Kidney (tissue), 13 donors: ENCODE measurements at regions not wholly inside any gene's neighbourhood (a gene's known extent, or its start where the extent isn't known, plus 50 kb on each side); places are given as distances from the start of the nearest gene placed in this dataset.

Source experiments
- DNase-seq, 5 donors: peaks; one replicate each; pipeline ENCODE4 v3.0.0-alpha.2; 2013 to 2020
- FAIRE-seq: peaks from 2 replicates; lab custom pipeline; 2012; peaks lifted over from hg19 to GRCh38; lab: Jason Lieb, UNC
- H3K27ac ChIP-seq, 2 donors: one replicate each; pipeline ENCODE4 v1.7.0; 2013; ENCODE audit warnings: low read depth in 2 of 2, low read length in 2 of 2, inconsistent platforms in 1 of 2
- H3K27me3 ChIP-seq: one replicate; pipeline ENCODE4 v1.7.1; 2013; ENCODE audit warnings: low read length, inconsistent platforms; ENCODE audit not compliant: control insufficient read depth, insufficient read depth
- H3K36me3 ChIP-seq, 3 donors: one replicate each; pipeline versions ENCODE4 v1.7.0 to v1.7.1; 2013; ENCODE audit warnings: low read length in 3 of 3, control low read depth in 1 of 3, inconsistent platforms in 1 of 3; ENCODE audit not compliant: insufficient read depth in 3 of 3, control insufficient read depth in 2 of 3
- H3K4me1 ChIP-seq, 3 donors: one replicate each; pipeline versions ENCODE4 v1.7.0 to v1.7.1; 2013; ENCODE audit warnings: low read length in 3 of 3, inconsistent platforms in 1 of 3, low read depth in 1 of 3; ENCODE audit not compliant: control insufficient read depth in 2 of 3, insufficient read depth in 2 of 3
- H3K4me3 ChIP-seq, 3 donors: one replicate each; pipeline versions ENCODE4 v1.7.0 to v1.8.1; 2013; ENCODE audit warnings: low read length in 3 of 3, control low read depth in 1 of 3, inconsistent platforms in 1 of 3
- H3K9ac ChIP-seq, 3 donors: one replicate each; pipeline versions ENCODE4 v1.7.0 to v1.7.1; 2013; ENCODE audit warnings: low read length in 3 of 3, control low read depth in 1 of 3, inconsistent platforms in 1 of 3
- H3K9me3 ChIP-seq, 3 donors: one replicate each; pipeline versions ENCODE4 v1.7.0 to v1.7.1; 2013; ENCODE audit warnings: low read length in 3 of 3, control low read depth in 1 of 3, inconsistent platforms in 1 of 3; ENCODE audit not compliant: control insufficient read depth in 2 of 3, insufficient read depth in 1 of 3
- intact Hi-C: fragments of 100-400 bp; cut with DNase I; formaldehyde crosslinking; loops from one replicate; pipeline ENCODE4 v1.11.1; 2022
- TF ChIP-seq, protein P1 (sequence below): IDR thresholded peaks from 3 replicates; pipeline ENCODE4 v1.5.1; 2012; ENCODE audit warnings: mild to moderate bottlenecking, moderate library complexity, borderline replicate concordance; ENCODE audit not compliant: insufficient read depth; ENCODE audit errors: extremely low read depth
- donor health status: control.
- donor health status: control.
- donor health status: control.
- donor health status: control.
- donor health status: control.
- donor health status: DM: yes; HTN: yes; CAD: no.
- donor health status: Normal renal cell carcinoma (clear cell type).

DNA sequence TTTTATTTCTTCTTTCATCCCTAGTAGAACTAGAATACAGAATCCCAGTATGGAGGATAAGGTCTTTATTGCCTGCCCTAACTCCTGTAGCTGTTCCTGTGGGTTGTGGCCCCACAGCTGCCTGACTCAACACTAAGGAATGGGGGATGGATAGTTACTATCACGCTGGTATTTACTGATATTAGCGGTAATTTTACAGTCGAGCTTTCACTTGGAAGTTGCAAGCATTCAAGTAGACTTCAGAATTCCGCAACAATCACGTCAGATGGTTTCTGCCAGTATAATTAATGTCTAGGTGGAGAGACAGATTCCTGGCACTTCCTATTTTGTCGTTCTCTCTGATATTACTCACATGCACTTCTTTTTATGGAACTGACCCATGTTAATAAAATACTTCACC, 489.8 kb downstream of the PABPC4L start:
- no peak for FAIRE-seq
- H3K4me3 ChIP-seq = no peak overlapping the region

DNA sequence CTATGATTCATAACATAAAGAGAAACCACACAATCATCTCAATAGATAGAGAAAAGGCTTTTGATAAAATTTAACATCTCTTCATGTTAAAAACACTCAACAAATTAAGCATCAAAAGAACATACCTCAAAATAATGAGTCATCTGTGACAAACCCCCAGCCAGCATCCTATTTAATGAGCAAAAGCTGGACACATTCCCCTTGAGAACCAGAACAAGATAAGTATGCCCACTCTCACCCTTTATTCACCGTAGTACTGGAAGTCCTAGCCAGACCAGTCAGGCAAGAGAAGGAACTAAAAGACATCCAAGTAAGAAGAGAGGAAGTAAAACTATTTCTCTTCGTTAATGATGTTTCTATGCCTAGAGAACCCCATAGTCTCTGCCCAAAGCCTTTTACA, 507.2 kb downstream of the PABPC4L start:
- no peaks in the 10 kb centered on the region for H3K9me3 ChIP-seq
- H3K9ac ChIP-seq = no peak overlapping the region
- no peaks in the 10 kb centered on the region for H3K27me3 ChIP-seq
- FAIRE-seq = no peak
- no peak overlapping the region for H3K4me3 ChIP-seq
- H3K36me3 ChIP-seq = no peaks in the 10 kb centered on the region
- no peak for DNase-seq
- TF ChIP-seq, protein P1, sequence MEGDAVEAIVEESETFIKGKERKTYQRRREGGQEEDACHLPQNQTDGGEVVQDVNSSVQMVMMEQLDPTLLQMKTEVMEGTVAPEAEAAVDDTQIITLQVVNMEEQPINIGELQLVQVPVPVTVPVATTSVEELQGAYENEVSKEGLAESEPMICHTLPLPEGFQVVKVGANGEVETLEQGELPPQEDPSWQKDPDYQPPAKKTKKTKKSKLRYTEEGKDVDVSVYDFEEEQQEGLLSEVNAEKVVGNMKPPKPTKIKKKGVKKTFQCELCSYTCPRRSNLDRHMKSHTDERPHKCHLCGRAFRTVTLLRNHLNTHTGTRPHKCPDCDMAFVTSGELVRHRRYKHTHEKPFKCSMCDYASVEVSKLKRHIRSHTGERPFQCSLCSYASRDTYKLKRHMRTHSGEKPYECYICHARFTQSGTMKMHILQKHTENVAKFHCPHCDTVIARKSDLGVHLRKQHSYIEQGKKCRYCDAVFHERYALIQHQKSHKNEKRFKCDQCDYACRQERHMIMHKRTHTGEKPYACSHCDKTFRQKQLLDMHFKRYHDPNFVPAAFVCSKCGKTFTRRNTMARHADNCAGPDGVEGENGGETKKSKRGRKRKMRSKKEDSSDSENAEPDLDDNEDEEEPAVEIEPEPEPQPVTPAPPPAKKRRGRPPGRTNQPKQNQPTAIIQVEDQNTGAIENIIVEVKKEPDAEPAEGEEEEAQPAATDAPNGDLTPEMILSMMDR = no peak
- H3K27ac ChIP-seq = no peak overlapping the region
- no peaks in the 10 kb centered on the region for H3K4me1 ChIP-seq
- intact Hi-C loops = no loop called here

More for the DNA sequence above, 489.8 kb downstream of the PABPC4L start:
- DNase-seq = no peak
- intact Hi-C loops = no loop called here
- H3K27ac ChIP-seq = no peak overlapping the region
- H3K27me3 ChIP-seq = no peaks in the 10 kb centered on the region
- H3K4me1 ChIP-seq = no peaks in the 10 kb centered on the region
- TF ChIP-seq, protein P1 = no peak
- H3K9me3 ChIP-seq = peaks cover 0 to 4% (median 0%) of the 10 kb centered on the region in 3 donors
- H3K9ac ChIP-seq = no peak overlapping the region
- no peaks in the 10 kb centered on the region for H3K36me3 ChIP-seq

DNA sequence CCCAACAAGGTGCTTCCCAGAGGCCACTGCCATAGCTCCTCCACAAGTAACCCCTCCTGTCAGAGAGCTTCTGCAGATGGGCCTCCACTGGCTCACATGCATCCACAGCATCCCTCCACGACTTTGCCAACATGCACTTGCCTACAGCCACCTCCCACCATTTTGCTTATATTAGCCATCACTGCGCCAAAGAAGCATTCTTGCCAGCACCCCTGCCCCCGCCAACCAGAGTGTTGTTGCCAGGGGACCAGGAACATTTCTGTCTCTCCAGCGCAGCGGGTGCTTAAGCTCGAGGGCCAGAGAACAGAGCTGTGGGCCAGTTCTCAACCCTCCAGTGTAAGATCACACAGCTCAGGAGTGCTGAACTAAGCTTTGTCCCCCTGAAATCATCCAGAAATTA, 517.6 kb downstream of the PABPC4L start:
- peak in 1 of 5 donors; percentile 62 for DNase-seq
- TF ChIP-seq, protein P1 = no peak
- Histone ChIP-seq H3K4me1 (no peaks in the 10 kb centered on the region), H3K4me3 (no peak overlapping the region), H3K9ac (no peak overlapping the region), H3K27ac (no peak overlapping the region), H3K27me3 (no peaks in the 10 kb centered on the region), H3K36me3 (no peaks in the 10 kb centered on the region), H3K9me3 (no peaks in the 10 kb centered on the region)
- no peak for FAIRE-seq
- intact Hi-C loops = no loop called here

DNA sequence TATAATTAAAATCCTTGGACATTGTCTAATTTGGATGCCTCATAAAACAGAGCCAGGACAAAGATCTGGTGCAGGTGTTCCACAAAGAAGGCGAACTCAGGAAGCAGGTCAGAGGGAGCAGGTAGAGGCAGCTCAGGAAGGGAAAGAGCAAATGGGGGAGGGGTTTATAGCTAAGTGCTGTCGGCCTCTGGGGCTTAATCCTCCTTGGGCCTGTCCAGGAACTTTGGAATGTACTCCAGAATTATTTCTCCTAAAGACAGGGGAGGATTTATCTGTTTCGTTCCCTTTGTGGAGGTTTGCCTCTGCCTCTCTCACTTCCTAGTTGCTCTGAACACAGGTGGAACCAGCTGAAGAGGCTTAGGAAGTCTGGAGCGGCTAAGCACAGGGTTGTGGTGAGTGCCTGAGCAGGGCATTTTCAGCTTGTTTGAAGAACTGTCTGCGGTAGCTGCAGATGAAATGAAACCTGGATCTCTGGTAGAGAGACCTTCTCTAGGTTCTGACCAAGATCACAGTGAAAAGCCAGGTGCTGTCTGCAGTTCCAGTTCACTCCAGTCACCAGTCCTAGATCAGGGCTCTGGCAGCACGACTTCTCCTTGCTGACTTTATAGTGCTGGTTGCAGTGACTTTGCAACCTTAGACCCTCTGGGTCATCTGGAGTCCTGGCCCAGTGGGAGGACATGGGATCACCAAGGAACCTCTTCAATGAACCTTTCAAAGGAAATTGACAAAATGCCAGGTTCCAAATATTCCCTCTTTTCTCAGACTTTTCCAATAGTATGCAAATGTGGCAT, 519.2 kb downstream of the PCDH10 start:
- intact Hi-C loops = no loop called here

More for the DNA sequence above, 519.2 kb downstream of the PCDH10 start:
- no peaks in the 10 kb centered on the region for H3K27me3 ChIP-seq
- no peak overlapping the region for H3K27ac ChIP-seq
- no peak for FAIRE-seq
- peak overlapping the region in 1 of 3 donors; percentile 12 for H3K4me3 ChIP-seq
- no peak overlapping the region for H3K9ac ChIP-seq
- DNase-seq = peak in 1 of 5 donors; percentile 9
- no peaks in the 10 kb centered on the region for H3K9me3 ChIP-seq
- TF ChIP-seq, protein P1 = no peak
- no peaks in the 10 kb centered on the region for H3K36me3 ChIP-seq
- H3K4me1 ChIP-seq = no peaks in the 10 kb centered on the region
